ENCODE measurements at regions not wholly inside any gene's neighbourhood (a gene's known extent, or its start where the extent isn't known, plus 50 kb on each side); places are given as distances from the start of the nearest gene placed in this dataset.

- DNase-seq (ENCODE audit: low spot score), result no peak
Observed at GRCh38 chr16:88284626-88285513, 97.9 kb upstream of the ZNF469 start.

- DNase-seq (ENCODE audit: low spot score), result no peak
Observed at GRCh38 chr16:88285514-88285822, 97.3 kb upstream of the ZNF469 start.

GRCh38 chr16:88286301-88286923 is 96.3 kb upstream of the ZNF469 start:
- no peak for DNase-seq (ENCODE audit: low spot score)

GRCh38 chr16:88287219-88287618 is 95.5 kb upstream of the ZNF469 start:
- DNase-seq (ENCODE audit: low spot score), result no peak

- DNase-seq (ENCODE audit: low spot score), result no peak
Observed at GRCh38 chr16:88288303-88288702, 94.5 kb upstream of the ZNF469 start.

- DNase-seq (ENCODE audit: low spot score), result no peak
Observed at GRCh38 chr16:88289001-88289400, 93.8 kb upstream of the ZNF469 start.

- DNase-seq (ENCODE audit: low spot score), result peak; percentile 90
Observed at GRCh38 chr16:88289561-88289960, 93.2 kb upstream of the ZNF469 start.

GRCh38 chr16:88289968-88290401 is 92.8 kb upstream of the ZNF469 start:
- DNase-seq (ENCODE audit: low spot score), result no peak

GRCh38 chr16:88290850-88291830 is 91.6 kb upstream of the ZNF469 start:
- DNase-seq (ENCODE audit: low spot score), result no peak

GRCh38 chr16:88292007-88292970 is 90.5 kb upstream of the ZNF469 start:
- peak; percentile 93 for DNase-seq (ENCODE audit: low spot score)

- DNase-seq (ENCODE audit: low spot score), result no peak
Observed at GRCh38 chr16:88293097-88293496, 89.7 kb upstream of the ZNF469 start.

GRCh38 chr16:88295671-88296436 is 86.9 kb upstream of the ZNF469 start:
- no peak for DNase-seq (ENCODE audit: low spot score)

GRCh38 chr16:88296437-88297177 is 86.2 kb upstream of the ZNF469 start:
- no peak for DNase-seq (ENCODE audit: low spot score)

- DNase-seq (ENCODE audit: low spot score), result no peak
Observed at GRCh38 chr16:88297178-88297720, 85.5 kb upstream of the ZNF469 start.

- DNase-seq (ENCODE audit: low spot score), result peak; percentile 85
Observed at GRCh38 chr16:88298181-88298832, 84.5 kb upstream of the ZNF469 start.

GRCh38 chr16:88298833-88299745 is 83.7 kb upstream of the ZNF469 start:
- peak; percentile 48 for DNase-seq (ENCODE audit: low spot score)

GRCh38 chr16:88299751-88300462 is 82.9 kb upstream of the ZNF469 start:
- DNase-seq (ENCODE audit: low spot score), result no peak
